SJSA1 (cell line): ENCODE measurements at regions not wholly inside any gene's neighbourhood (a gene's known extent, or its start where the extent isn't known, plus 50 kb on each side); places are given as distances from the start of the nearest gene placed in this dataset.

ENCODE experiments used
- DNase-seq, 2 experiments: peaks; one replicate each; pipeline ENCODE4 v3.0.0-alpha.2; 2015 to 2020; ENCODE audit warnings: low spot score in 2 of 2, low read depth in 1 of 2
- H3K27ac ChIP-seq: fragments of 250-450 bp; sonication (Bioruptor Pico); 2 replicates; pipeline ENCODE4 v1.5.1; 2020; ENCODE audit warnings: mild to moderate bottlenecking, moderate library complexity
- H3K27me3 ChIP-seq: fragments of 250-450 bp; sonication (Bioruptor Pico); replicated peaks from 2 replicates; pipeline ENCODE4 v1.5.1; 2020; ENCODE audit warnings: mild to moderate bottlenecking, moderate library complexity
- H3K36me3 ChIP-seq: fragments of 250-450 bp; sonication (Bioruptor Pico); 2 replicates; pipeline ENCODE4 v1.5.1; 2020; ENCODE audit warnings: mild to moderate bottlenecking
- H3K4me1 ChIP-seq: fragments of 250-450 bp; sonication (Bioruptor Pico); replicated peaks from 2 replicates; pipeline ENCODE4 v1.6.1; 2021; ENCODE audit warnings: mild to moderate bottlenecking
- H3K4me3 ChIP-seq: fragments of 250-450 bp; sonication (Bioruptor Pico); 2 replicates; pipeline ENCODE4 v1.5.1; 2020; ENCODE audit warnings: mild to moderate bottlenecking
- H3K9me3 ChIP-seq: fragments of 250-450 bp; sonication (Bioruptor Pico); replicated peaks from 2 replicates; pipeline ENCODE4 v1.5.1; 2020; ENCODE audit warnings: mild to moderate bottlenecking

- no peak for DNase-seq
- peaks cover 3% of the 10 kb centered on the region; the same call in 1 of the 2 replicates for H3K9me3 ChIP-seq
- 0 out of 2 replicates have a peak, but pooled peaks cover 3% of the 10 kb centered on the region for H3K27me3 ChIP-seq
- H3K36me3 ChIP-seq: no peaks in the 10 kb centered on the region
- no peaks in the 10 kb centered on the region for H3K4me1 ChIP-seq
- H3K4me3 ChIP-seq: no peak overlapping the region
- H3K27ac ChIP-seq: no peak overlapping the region
These were observed 52.3 kb upstream of the PRR20G start for GRCh38 chr3:127339928-127340861.

DNA sequence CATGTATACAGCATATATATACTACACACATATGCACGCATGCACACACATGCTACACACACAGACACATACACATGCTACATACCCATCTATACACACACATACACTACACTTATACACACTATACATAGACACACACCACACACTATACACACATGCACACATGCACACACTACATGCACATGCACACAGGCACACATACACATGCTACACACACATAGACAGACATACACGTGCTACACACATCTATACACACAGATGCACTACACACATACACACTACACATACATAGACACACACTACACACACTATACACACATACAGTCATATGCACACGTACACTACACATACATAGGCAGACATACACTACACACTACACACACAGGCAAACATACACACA, 51.2 kb upstream of the PRR20G start:
- H3K27ac ChIP-seq: no peak overlapping the region
- peaks cover 6% of the 10 kb centered on the region; the same call in 1 of the 2 replicates for H3K9me3 ChIP-seq
- H3K4me1 ChIP-seq: no peaks in the 10 kb centered on the region
- no peak overlapping the region for H3K4me3 ChIP-seq
- H3K27me3 ChIP-seq: 0 out of 2 replicates have a peak, but pooled peaks cover 3% of the 10 kb centered on the region
- no peak for DNase-seq
- no peaks in the 10 kb centered on the region for H3K36me3 ChIP-seq

- Histone ChIP-seq H3K27ac (no peak overlapping the region), H3K36me3 (no peaks in the 10 kb centered on the region), H3K27me3 (0 out of 2 replicates have a peak, but pooled peaks cover 3% of the 10 kb centered on the region), H3K9me3 (peaks cover 6% of the 10 kb centered on the region; the same call in 1 of the 2 replicates), H3K4me1 (no peaks in the 10 kb centered on the region), H3K4me3 (no peak overlapping the region)
- DNase-seq: no peak
These were observed 50.2 kb upstream of the PRR20G start for GRCh38 chr3:127337911-127338531.
